Right lobe of liver (tissue), 4 donors: ENCODE measurements at regions not wholly inside any gene's neighbourhood (a gene's known extent, or its start where the extent isn't known, plus 50 kb on each side); places are given as distances from the start of the nearest gene placed in this dataset.

Experiments
- POLR2A ChIP-seq: fragments of 450-650 bp; IDR thresholded peaks from one replicate; pipeline ENCODE4 v1.6.1; 2017; ENCODE audit warnings: antibody characterized with exemption, mild to moderate bottlenecking
- TF ChIP-seq, protein P1 (sequence below), 4 donors: fragments of 200-600 bp in 3 of 4; fragments of 450-650 bp in 1 of 4; IDR thresholded peaks; one replicate each; pipeline versions ENCODE4 v1.5.1 to v1.8.0; 2016 to 2022; ENCODE audit warnings: antibody characterized with exemption in 4 of 4, mild to moderate bottlenecking in 2 of 4
- donor health status: DM: no; HTN: no; CAD: no.
- donor health status: DM: no; HTN: no; CAD: no.
- donor health status: DM: no; HTN: yes; CAD: no.

DNA sequence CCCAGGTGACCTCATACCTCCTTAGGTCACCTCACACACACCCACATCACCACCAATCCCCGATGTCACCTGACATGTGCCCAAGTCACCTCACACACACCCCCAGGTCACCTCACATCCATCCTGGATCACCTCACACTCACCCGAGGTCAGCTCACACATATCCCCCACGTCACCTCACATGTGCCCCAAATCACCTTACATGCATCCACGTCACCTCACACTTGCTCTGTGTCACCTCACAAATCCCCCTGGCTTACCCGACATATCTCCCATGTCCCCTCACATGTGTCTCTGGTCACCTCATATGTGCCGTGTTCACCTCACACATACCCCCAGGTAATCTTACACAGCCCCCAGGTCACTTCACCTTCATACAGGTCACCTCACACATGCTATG lies 864.6 kb downstream of the TMEM121 start:
- TF ChIP-seq, protein P1, sequence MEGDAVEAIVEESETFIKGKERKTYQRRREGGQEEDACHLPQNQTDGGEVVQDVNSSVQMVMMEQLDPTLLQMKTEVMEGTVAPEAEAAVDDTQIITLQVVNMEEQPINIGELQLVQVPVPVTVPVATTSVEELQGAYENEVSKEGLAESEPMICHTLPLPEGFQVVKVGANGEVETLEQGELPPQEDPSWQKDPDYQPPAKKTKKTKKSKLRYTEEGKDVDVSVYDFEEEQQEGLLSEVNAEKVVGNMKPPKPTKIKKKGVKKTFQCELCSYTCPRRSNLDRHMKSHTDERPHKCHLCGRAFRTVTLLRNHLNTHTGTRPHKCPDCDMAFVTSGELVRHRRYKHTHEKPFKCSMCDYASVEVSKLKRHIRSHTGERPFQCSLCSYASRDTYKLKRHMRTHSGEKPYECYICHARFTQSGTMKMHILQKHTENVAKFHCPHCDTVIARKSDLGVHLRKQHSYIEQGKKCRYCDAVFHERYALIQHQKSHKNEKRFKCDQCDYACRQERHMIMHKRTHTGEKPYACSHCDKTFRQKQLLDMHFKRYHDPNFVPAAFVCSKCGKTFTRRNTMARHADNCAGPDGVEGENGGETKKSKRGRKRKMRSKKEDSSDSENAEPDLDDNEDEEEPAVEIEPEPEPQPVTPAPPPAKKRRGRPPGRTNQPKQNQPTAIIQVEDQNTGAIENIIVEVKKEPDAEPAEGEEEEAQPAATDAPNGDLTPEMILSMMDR (IDR thresholded peaks at IDR 0.05): no peak
- TF ChIP-seq POLR2A: no peak
